PC-9 (cell line): ENCODE measurements at regions not wholly inside any gene's neighbourhood (a gene's known extent, or its start where the extent isn't known, plus 50 kb on each side); places are given as distances from the start of the nearest gene placed in this dataset.

Source experiments
- BruUV-seq: library from RNA; stranded (reverse); fragments of 400-500 nt; replicated peaks from 2 replicates; lab custom pipeline; 2021; lab: Mats Ljungman, UMichigan
- CTCF ChIA-PET: fragments of 300-600 bp; sonication (Branson Sonifier 250); formaldehyde crosslinking; loops from one replicate; lab custom pipeline; 2022; ENCODE audit warnings: antibody characterized with exemption; lab: Charles Lee
- POLR2A ChIA-PET: fragments of 300-600 bp; sonication (Branson Sonifier 250); formaldehyde crosslinking; loops from one replicate; lab custom pipeline; 2022; ENCODE audit warnings: antibody characterized with exemption; ENCODE audit not compliant: unreplicated experiment; lab: Charles Lee
- DNase-seq, 2 experiments: peaks; one replicate each; pipeline versions ENCODE4 v3.0.0 to v3.0.0-alpha.2; 2015 to 2022; ENCODE audit warnings: mixed read lengths in 1 of 2
- H2AFZ ChIP-seq: fragments of 200-600 bp; sonication (generic); 2 replicates; pipeline ENCODE4 v1.8.1; 2017; ENCODE audit warnings: antibody characterized with exemption
- H3F3A ChIP-seq: fragments of 200-600 bp; sonication (generic); 2 replicates; pipeline ENCODE4 v1.8.1; 2017; ENCODE audit warnings: antibody characterized with exemption, mild to moderate bottlenecking, low read depth; ENCODE audit not compliant: insufficient read depth
- H3K27ac ChIP-seq: fragments of 200-600 bp; sonication (generic); 2 replicates; pipeline ENCODE4 v1.6.1; 2016; ENCODE audit warnings: mixed run types
- H3K27me3 ChIP-seq: fragments of 200-600 bp; sonication (generic); 2 replicates; pipeline ENCODE4 v1.6.1; 2016; ENCODE audit warnings: low read depth, mixed run types; ENCODE audit not compliant: insufficient read depth
- H3K36me3 ChIP-seq: fragments of 200-600 bp; sonication (generic); 2 replicates; pipeline ENCODE4 v1.6.1; 2016; ENCODE audit warnings: low read depth, mixed run types
- H3K4me1 ChIP-seq: fragments of 200-600 bp; sonication (generic); replicated peaks from 2 replicates; pipeline ENCODE4 v1.6.1; 2016; ENCODE audit warnings: mixed run types; ENCODE audit not compliant: insufficient read depth
- H3K4me2 ChIP-seq: fragments of 200-600 bp; sonication (generic); 2 replicates; pipeline ENCODE4 v1.6.1; 2017; ENCODE audit warnings: mixed run types
- H3K4me3 ChIP-seq: fragments of 200-600 bp; sonication (generic); 2 replicates; pipeline ENCODE4 v1.6.1; 2016; ENCODE audit warnings: mixed run types
- H3K79me2 ChIP-seq: fragments of 200-600 bp; sonication (generic); 2 replicates; pipeline ENCODE4 v1.6.1; 2017; ENCODE audit warnings: low read depth, mixed run types
- H3K9me2 ChIP-seq: fragments of 200-600 bp; sonication (generic); 2 replicates; pipeline ENCODE4 v1.8.1; 2017; ENCODE audit warnings: mild to moderate bottlenecking; ENCODE audit not compliant: insufficient read depth
- H3K9me3 ChIP-seq: fragments of 200-600 bp; sonication (generic); 2 replicates; pipeline ENCODE4 v1.8.1; 2016; ENCODE audit warnings: low read depth; ENCODE audit not compliant: insufficient read depth
- H4K20me1 ChIP-seq: fragments of 200-600 bp; sonication (generic); 2 replicates; pipeline ENCODE4 v1.8.1; 2017; ENCODE audit not compliant: insufficient read depth
- EZH2 ChIP-seq: fragments of 200-600 bp; sonication (generic); IDR thresholded peaks from 2 replicates; pipeline ENCODE4 v1.8.0; 2017; ENCODE audit warnings: antibody characterized with exemption, low read depth
- intact Hi-C: fragments of 100-400 bp; cut with micrococcal nuclease; formaldehyde crosslinking; loops from one replicate; pipeline ENCODE4 v1.10.0; 2022; ENCODE audit not compliant: unreplicated experiment
- TF ChIP-seq, protein P1 (sequence below): fragments of 200-600 bp; sonication (generic); conservative IDR thresholded peaks from 2 replicates; pipeline ENCODE4 v1.6.1; 2017; ENCODE audit warnings: mixed run types, antibody characterized with exemption, mild to moderate bottlenecking, moderate library complexity

DNA sequence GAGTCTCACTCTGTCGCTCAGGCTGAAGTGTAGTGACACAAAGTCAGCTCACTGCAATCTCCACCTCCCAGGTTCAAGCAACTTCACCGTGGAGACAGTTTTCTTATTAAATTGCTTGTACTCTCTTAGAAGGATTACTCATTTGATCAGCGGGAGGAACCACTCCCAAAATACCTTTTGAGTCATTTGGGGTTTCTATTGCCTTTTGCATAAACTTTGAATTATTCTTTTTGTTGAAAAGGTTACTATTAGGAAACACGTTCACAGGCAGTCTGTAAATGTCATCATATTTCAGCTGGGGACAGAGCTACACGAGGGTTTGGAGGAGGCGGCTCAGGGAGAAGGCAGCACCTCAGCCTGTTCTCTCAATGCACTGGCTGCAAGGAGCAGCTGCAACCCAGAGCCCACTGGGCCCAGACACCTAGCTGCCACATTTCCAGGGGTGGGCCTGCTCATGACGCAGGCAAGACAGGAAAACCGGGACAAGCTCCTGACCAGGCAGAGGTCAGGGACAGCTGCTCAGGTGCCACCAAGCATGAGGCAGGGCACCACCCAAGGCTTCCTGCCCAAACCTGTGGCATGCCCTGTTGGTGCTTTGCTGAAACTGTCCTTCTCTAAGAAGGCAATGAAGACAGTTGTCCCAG lies 205.9 kb downstream of the BMP7 start:
- TF ChIP-seq, protein P1, sequence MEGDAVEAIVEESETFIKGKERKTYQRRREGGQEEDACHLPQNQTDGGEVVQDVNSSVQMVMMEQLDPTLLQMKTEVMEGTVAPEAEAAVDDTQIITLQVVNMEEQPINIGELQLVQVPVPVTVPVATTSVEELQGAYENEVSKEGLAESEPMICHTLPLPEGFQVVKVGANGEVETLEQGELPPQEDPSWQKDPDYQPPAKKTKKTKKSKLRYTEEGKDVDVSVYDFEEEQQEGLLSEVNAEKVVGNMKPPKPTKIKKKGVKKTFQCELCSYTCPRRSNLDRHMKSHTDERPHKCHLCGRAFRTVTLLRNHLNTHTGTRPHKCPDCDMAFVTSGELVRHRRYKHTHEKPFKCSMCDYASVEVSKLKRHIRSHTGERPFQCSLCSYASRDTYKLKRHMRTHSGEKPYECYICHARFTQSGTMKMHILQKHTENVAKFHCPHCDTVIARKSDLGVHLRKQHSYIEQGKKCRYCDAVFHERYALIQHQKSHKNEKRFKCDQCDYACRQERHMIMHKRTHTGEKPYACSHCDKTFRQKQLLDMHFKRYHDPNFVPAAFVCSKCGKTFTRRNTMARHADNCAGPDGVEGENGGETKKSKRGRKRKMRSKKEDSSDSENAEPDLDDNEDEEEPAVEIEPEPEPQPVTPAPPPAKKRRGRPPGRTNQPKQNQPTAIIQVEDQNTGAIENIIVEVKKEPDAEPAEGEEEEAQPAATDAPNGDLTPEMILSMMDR = no peak
- TF ChIP-seq EZH2 = no peak
- intact Hi-C loops = loop anchor here (2.0 to 10.0 kb wide), 2 partner anchors 510 to 656 kb away; no protein-coding TSS in a partner anchor
- no peaks in the 10 kb centered on the region for H3K9me2 ChIP-seq
- H4K20me1 ChIP-seq = no peaks in the 10 kb centered on the region
- H3K36me3 ChIP-seq = no peaks in the 10 kb centered on the region
- POLR2A ChIA-PET = no interaction called here
- peaks cover 31% of the 10 kb centered on the region for H3K4me1 ChIP-seq
- no peaks in the 10 kb centered on the region for H3K9me3 ChIP-seq
- no peak overlapping the region for H3K4me3 ChIP-seq
- peak in 1 of 2 experiments; percentile 93 for DNase-seq
- H3K27ac ChIP-seq = peak overlapping the region; percentile 53
- peak overlapping the region; percentile 36; the same call in 1 of the 2 replicates for H2AFZ ChIP-seq
- no TSS peak for BruUV-seq
- peak overlapping the region; percentile 68 for H3K4me2 ChIP-seq
- no peaks in the 10 kb centered on the region for H3K27me3 ChIP-seq
- CTCF ChIA-PET = interaction anchor here (0.7 to 0.9 kb wide), 2 partner anchors 351 to 510 kb away, joined by 3 to 4 read pairs; no protein-coding TSS in a partner anchor
- no peaks in the 10 kb centered on the region for H3K79me2 ChIP-seq
- peaks cover 14% of the 10 kb centered on the region for H3F3A ChIP-seq

DNA sequence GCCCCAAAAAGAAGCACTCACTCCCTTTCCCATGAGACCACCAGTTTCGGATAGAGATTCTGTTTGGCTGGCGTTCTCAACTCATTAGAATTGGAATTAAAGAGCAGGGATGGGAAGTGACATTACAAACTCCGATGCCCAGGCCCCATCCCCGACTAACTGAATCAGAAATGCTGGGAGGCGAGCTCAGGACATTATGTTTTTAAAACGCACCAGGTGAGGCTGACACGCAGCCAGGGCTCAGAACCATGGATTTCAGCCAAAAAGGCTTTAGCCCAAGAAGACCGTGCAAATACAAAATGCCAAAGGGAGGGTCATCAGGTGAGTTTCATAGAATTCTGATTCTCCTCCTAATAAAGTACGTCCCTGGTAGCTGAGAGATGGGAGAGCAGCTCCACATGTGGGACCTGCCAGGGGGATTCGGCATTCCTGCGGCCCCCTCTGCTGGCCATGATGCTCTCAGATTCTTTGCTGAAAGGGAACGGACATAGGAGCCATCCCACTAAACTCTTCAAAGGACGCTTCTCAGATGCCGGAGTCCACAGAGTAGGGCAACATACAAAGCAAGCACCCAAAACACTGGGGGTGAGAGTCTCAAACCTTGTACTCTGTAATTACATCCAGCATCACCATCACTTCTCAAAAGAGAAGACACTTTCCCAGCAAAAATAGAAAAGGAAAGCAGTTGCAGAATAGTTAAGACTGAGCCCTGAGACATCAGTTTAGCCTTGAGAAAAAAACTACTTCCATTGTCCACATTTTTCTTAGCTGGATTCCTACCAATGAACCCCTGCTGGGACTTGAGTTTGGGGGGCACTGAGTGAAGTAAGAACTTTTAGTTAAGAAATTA lies 205.2 kb downstream of the BMP7 start:
- peak overlapping the region; percentile 53 for H3K27ac ChIP-seq
- no peaks in the 10 kb centered on the region for H3K79me2 ChIP-seq
- ChIA-PET CTCF (interaction anchor here (0.9 kb wide), 1 partner anchor 511 kb away, joined by 4 read pairs; no protein-coding TSS in a partner anchor), POLR2A (no interaction called here)
- H3K36me3 ChIP-seq = no peaks in the 10 kb centered on the region
- intact Hi-C loops = loop anchor here (2.0 to 10.0 kb wide), 2 partner anchors 510 to 656 kb away; no protein-coding TSS in a partner anchor
- no peak overlapping the region for H2AFZ ChIP-seq
- no peaks in the 10 kb centered on the region for H3K27me3 ChIP-seq
- no peak overlapping the region for H3K4me3 ChIP-seq
- peak overlapping the region; percentile 68 for H3K4me2 ChIP-seq
- peaks cover 18% of the 10 kb centered on the region for H3F3A ChIP-seq
- TF ChIP-seq EZH2 = no peak
- TF ChIP-seq, protein P1 = peak; percentile 54; the same call in 1 of the 2 replicates
- BruUV-seq = no TSS peak
- H3K9me3 ChIP-seq = no peaks in the 10 kb centered on the region
- H4K20me1 ChIP-seq = no peaks in the 10 kb centered on the region
- peak in 1 of 2 experiments; percentile 23 for DNase-seq
- H3K9me2 ChIP-seq = no peaks in the 10 kb centered on the region
- peaks cover 38% of the 10 kb centered on the region for H3K4me1 ChIP-seq

DNA sequence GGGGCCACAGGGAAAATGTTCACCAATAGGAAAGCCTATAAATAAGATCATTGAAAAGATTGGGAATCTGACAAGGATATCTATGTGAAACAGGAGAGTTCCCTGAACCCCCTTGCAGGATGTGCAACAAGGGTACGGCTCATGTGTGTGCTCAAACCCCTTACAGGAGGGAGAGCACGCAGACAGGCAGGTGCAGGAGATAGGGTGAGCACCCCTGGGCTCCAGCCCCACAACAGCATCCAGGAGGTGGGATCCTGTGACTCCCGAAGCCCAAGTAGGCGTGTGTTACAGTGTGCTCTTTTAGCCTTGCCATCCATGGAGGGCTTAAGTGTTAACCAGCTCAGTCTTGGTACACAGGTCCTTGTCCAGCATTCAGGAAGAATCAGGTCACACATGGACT lies 204.2 kb downstream of the BMP7 start:
- Histone ChIP-seq H3K9me3 (no peaks in the 10 kb centered on the region), H3K79me2 (no peaks in the 10 kb centered on the region), H3K9me2 (no peaks in the 10 kb centered on the region), H3K4me1 (peaks cover 40% of the 10 kb centered on the region), H3F3A (peaks cover 18% of the 10 kb centered on the region), H3K36me3 (no peaks in the 10 kb centered on the region), H2AFZ (no peak overlapping the region), H3K4me2 (no peak overlapping the region), H3K27ac (no peak overlapping the region), H3K4me3 (no peak overlapping the region), H3K27me3 (no peaks in the 10 kb centered on the region), H4K20me1 (no peaks in the 10 kb centered on the region)
- ChIA-PET CTCF (interaction anchor here (0.8 kb wide), 1 partner anchor 8 kb away, joined by 3 read pairs; no protein-coding TSS in a partner anchor), POLR2A (no interaction called here)
- TF ChIP-seq EZH2 = no peak
- TF ChIP-seq, protein P1 = no peak
- intact Hi-C loops = loop anchor here (10.0 kb wide), 1 partner anchor 657 kb away; no protein-coding TSS in a partner anchor
- no TSS peak for BruUV-seq
- DNase-seq = no peak
